AG04450 (cell line): ENCODE measurements at regions not wholly inside any gene's neighbourhood (a gene's known extent, or its start where the extent isn't known, plus 50 kb on each side); places are given as distances from the start of the nearest gene placed in this dataset.

Experiments used
- CTCF ChIA-PET: fragments of 300-600, 350-600 bp; formaldehyde crosslinking; extraction: SDS; loops from one replicate; lab custom pipeline; 2022; ENCODE audit warnings: antibody characterized with exemption, inconsistent platforms; lab: Charles Lee
- POLR2A ChIA-PET: fragments of 350-600 bp; formaldehyde crosslinking; extraction: SDS; loops from one replicate; lab custom pipeline; 2021; ENCODE audit warnings: antibody characterized with exemption, inconsistent platforms; lab: Yijun Ruan, JAX
- DNase-seq: peaks from one replicate; pipeline ENCODE4 v3.0.0-alpha.2; 2011; ENCODE audit warnings: low read depth, low spot score
- H3K27ac ChIP-seq: one replicate; pipeline ENCODE4 v1.5.1; 2012; ENCODE audit warnings: low read depth, low read length, control low read depth
- H3K27me3 ChIP-seq: one replicate; pipeline ENCODE4 v1.6.0; 2012; ENCODE audit warnings: low read length; ENCODE audit not compliant: control insufficient read depth, insufficient read depth
- H3K4me3 ChIP-seq: 2 replicates; pipeline ENCODE4 v1.5.1; 2011; ENCODE audit warnings: mild to moderate bottlenecking, low read depth, low read length, control low read depth
- H3K9me3 ChIP-seq: 2 replicates; pipeline ENCODE4 v1.5.1; 2012; ENCODE audit warnings: low read length; ENCODE audit not compliant: control insufficient read depth, insufficient read depth
- CTCF ChIP-seq: IDR thresholded peaks from 2 replicates; pipeline ENCODE4 v1.5.1; 2011; ENCODE audit warnings: low read depth, low read length, control low read depth, inconsistent platforms

- TF ChIP-seq CTCF, result no peak
- Histone ChIP-seq H3K27ac (no peak overlapping the region), H3K9me3 (peaks cover 6% of the 10 kb centered on the region; the same call in 1 of the 2 replicates), H3K27me3 (no peaks in the 10 kb centered on the region), H3K4me3 (no peak overlapping the region)
- DNase-seq, result no peak
- ChIA-PET POLR2A (no interaction called here), CTCF (no interaction called here)
These were observed 1766.9 kb downstream of the SLITRK1 start for GRCh38 chr13:82115391-82115790.

GRCh38 chr13:82096256-82096655, 1755.3 kb upstream of the SPRY2 start:
- CTCF ChIA-PET, result no interaction called here
- H3K27ac ChIP-seq, result no peak overlapping the region
- no peak for DNase-seq
- H3K9me3 ChIP-seq, result peaks cover 16% of the 10 kb centered on the region; the same call in 1 of the 2 replicates
- no peak overlapping the region for H3K4me3 ChIP-seq
- POLR2A ChIA-PET, result no interaction called here
- TF ChIP-seq CTCF, result no peak
- no peaks in the 10 kb centered on the region for H3K27me3 ChIP-seq

- Histone ChIP-seq H3K27ac (no peak overlapping the region), H3K9me3 (peaks cover 16% of the 10 kb centered on the region; the same call in 1 of the 2 replicates), H3K27me3 (no peaks in the 10 kb centered on the region), H3K4me3 (no peak overlapping the region)
- TF ChIP-seq CTCF, result no peak
- ChIA-PET POLR2A (no interaction called here), CTCF (no interaction called here)
- no peak for DNase-seq
These were observed 1751.4 kb upstream of the SPRY2 start for GRCh38 chr13:82092312-82092711.

GRCh38 chr13:82088781-82089180, 1747.9 kb upstream of the SPRY2 start:
- no peak for TF ChIP-seq CTCF
- POLR2A ChIA-PET, result no interaction called here
- Histone ChIP-seq H3K4me3 (no peak overlapping the region), H3K9me3 (peaks cover 7% of the 10 kb centered on the region; the same call in 1 of the 2 replicates), H3K27ac (no peak overlapping the region), H3K27me3 (no peaks in the 10 kb centered on the region)
- CTCF ChIA-PET, result no interaction called here
- no peak for DNase-seq

DNA sequence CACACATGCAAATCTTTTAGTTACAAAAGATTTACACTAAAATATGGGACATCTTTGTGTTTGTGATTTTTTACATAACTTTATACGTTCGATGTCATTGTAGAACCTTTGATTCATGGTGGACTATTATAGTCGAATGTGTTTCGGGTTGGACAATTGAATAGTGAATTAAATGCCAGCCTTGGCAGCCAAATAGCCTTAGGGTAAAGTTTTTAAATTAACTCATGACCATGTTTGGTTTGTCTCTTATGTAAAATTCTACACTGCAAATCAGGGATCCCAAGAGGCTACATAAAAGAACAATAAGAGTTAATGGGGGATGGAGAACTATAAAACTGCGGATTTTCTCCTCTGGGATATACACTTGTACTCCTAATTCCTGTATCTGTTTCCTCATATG, 1735.6 kb upstream of the SPRY2 start:
- ChIA-PET CTCF (no interaction called here), POLR2A (no interaction called here)
- TF ChIP-seq CTCF, result no peak
- H3K4me3 ChIP-seq, result no peak overlapping the region
- H3K27ac ChIP-seq, result no peak overlapping the region
- H3K27me3 ChIP-seq, result no peaks in the 10 kb centered on the region
- DNase-seq, result no peak
- peaks cover 5% of the 10 kb centered on the region; the same call in 1 of the 2 replicates for H3K9me3 ChIP-seq
